Sigmoid colon (tissue), 4 donors: ENCODE measurements at regions not wholly inside any gene's neighbourhood (a gene's known extent, or its start where the extent isn't known, plus 50 kb on each side); places are given as distances from the start of the nearest gene placed in this dataset.

Source experiments
- EP300 ChIP-seq, 4 donors: sonication (generic); formaldehyde crosslinking; IDR thresholded peaks; one replicate each; pipeline ENCODE4 v1.6.1; 2017; ENCODE audit warnings: antibody characterized with exemption in 4 of 4
- POLR2A ChIP-seq, 2 donors: fragments of 450-650 bp; IDR thresholded peaks; one replicate each; pipeline ENCODE4 v1.6.1; 2016; ENCODE audit warnings: antibody characterized with exemption in 2 of 2, mild to moderate bottlenecking in 2 of 2, moderate library complexity in 2 of 2
- POLR2AphosphoS5 ChIP-seq, 4 donors: sonication (generic); formaldehyde crosslinking; IDR thresholded peaks; one replicate each; pipeline ENCODE4 v1.6.1; 2017; ENCODE audit warnings: antibody characterized with exemption in 4 of 4
- TF ChIP-seq, protein P1 (sequence below), 4 experiments: fragments of 450-650 bp in 3 of 4; fragments of 200-600 bp in 1 of 4; IDR thresholded peaks; one replicate each; pipeline ENCODE4 v1.5.1; 2016 to 2019; ENCODE audit warnings: antibody characterized with exemption in 4 of 4, mild to moderate bottlenecking in 3 of 4, moderate library complexity in 2 of 4

DNA sequence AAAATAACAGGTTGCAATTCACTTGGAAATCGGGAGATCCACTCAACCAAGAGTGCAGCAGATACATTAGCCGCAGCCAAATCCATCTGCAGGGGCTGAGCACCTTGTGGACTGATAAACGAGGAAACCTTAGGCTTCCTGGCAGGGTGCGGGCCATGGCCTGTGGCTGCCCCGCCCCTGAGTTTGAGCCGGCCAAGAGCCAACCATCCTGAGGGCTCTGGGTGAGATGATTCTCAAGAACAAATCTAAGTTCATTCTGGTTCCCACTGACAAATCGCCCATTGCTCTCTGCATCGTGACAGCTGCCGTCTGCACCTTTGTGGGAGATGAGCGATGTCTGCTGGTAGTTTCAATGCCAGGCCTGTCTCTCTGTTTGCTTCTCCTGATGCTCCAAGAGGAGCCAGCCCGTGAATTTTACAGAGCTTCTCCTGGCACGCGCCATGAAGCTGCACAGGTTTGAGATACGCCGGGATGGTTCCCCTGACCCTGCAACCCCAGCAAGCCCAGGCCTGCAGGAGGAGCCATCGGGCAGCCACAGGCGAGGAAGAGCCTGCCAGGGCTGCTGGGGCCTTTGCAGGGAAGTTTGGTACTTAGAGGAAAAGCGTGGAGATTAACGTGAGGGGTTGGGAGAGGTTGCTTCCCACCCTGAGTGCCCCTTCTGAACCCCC is 154.0 kb downstream of the OLFM1 start:
- TF ChIP-seq POLR2AphosphoS5 (IDR thresholded peaks at IDR 0.05), result no peak
- TF ChIP-seq, protein P1, sequence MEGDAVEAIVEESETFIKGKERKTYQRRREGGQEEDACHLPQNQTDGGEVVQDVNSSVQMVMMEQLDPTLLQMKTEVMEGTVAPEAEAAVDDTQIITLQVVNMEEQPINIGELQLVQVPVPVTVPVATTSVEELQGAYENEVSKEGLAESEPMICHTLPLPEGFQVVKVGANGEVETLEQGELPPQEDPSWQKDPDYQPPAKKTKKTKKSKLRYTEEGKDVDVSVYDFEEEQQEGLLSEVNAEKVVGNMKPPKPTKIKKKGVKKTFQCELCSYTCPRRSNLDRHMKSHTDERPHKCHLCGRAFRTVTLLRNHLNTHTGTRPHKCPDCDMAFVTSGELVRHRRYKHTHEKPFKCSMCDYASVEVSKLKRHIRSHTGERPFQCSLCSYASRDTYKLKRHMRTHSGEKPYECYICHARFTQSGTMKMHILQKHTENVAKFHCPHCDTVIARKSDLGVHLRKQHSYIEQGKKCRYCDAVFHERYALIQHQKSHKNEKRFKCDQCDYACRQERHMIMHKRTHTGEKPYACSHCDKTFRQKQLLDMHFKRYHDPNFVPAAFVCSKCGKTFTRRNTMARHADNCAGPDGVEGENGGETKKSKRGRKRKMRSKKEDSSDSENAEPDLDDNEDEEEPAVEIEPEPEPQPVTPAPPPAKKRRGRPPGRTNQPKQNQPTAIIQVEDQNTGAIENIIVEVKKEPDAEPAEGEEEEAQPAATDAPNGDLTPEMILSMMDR (IDR thresholded peaks at IDR 0.05), result no peak
- no peak for TF ChIP-seq EP300 (IDR thresholded peaks at IDR 0.05)
- TF ChIP-seq POLR2A (IDR thresholded peaks at IDR 0.05), result no peak
